ENCODE measurements at regions not wholly inside any gene's neighbourhood (a gene's known extent, or its start where the extent isn't known, plus 50 kb on each side); places are given as distances from the start of the nearest gene placed in this dataset.

GRCh38 chr5:172548311-172548731 lies 92.7 kb upstream of the NEURL1B start:
- WGBS (ENCODE audit: insufficient coverage, low coverage, missing lambda C conversion rate) = 1% methylated on average over 6 of the region's 6 CpGs
- CTCF ChIA-PET (ENCODE audit: low intra/inter-chr PET ratio) = no interaction called here
- Histone ChIP-seq H3K27ac (ENCODE audit: extremely low read depth, low read depth, low read length) (no peak overlapping the region), H3K4me3 (no peak overlapping the region), H3K9ac (ENCODE audit: insufficient read depth in 1 of 2, low read depth in 2 of 2, low read length in 2 of 2) (no peak overlapping the region), H3K79me2 (ENCODE audit: control insufficient read depth, insufficient read depth, low read length) (no peaks in the 10 kb centered on the region), H3K36me3 (ENCODE audit: control insufficient read depth, insufficient read depth, low read length) (no peaks in the 10 kb centered on the region), H2AFZ (ENCODE audit: low read depth, low read length) (no peak overlapping the region), H4K20me1 (replicated peaks; ENCODE audit: control insufficient read depth, insufficient read depth, low read length) (peaks cover 4% of the 10 kb centered on the region; the same call in 1 of the 2 replicates), H3K4me1 (replicated peaks in 1 of 2; ENCODE audit: control insufficient read depth in 2 of 2, insufficient read depth in 2 of 2, low read length in 2 of 2) (no peaks in the 10 kb centered on the region), H3K27me3 (ENCODE audit: control insufficient read depth in 2 of 2, insufficient read depth in 2 of 2, low read length in 2 of 2) (peaks cover 23 to 80% of the 10 kb centered on the region in 2 experiments; a peak in 4 of 5 replicates), H3K9me3 (replicated peaks; ENCODE audit: control insufficient read depth, insufficient read depth, low read depth, low read length) (no peaks in the 10 kb centered on the region), H3K9me1 (ENCODE audit: control insufficient read depth, insufficient read depth, low read length) (no peaks in the 10 kb centered on the region), H3K4me2 (ENCODE audit: insufficient read depth, low read length) (no peak overlapping the region)
- no peak for FAIRE-seq
- no peak for DNase-seq (ENCODE audit: extremely low read depth in 1 of 4, low spot score in 3 of 4)
- POLR2A ChIA-PET = interaction anchor here (0.5 to 0.7 kb wide), 3 partner anchors 17 to 345 kb away, joined by 3 to 4 read pairs (median 4); no protein-coding TSS in a partner anchor
- BruUV-seq (replicated peaks) = no TSS peak
- in situ Hi-C loops (cut with MboI) = no loop called here
- intact Hi-C loops (cut with micrococcal nuclease) = no loop called here
- ATAC-seq = no peak
- TF ChIP-seq TRIM28 (IDR thresholded peaks at IDR 0.05) (no peak), FOXA3 (CRISPR knock-in tag; conservative IDR thresholded peaks at IDR 0.05 in 1 of 2, IDR thresholded peaks at IDR 0.05 in 1 of 2) (no peak), CEBPZ (IDR thresholded peaks at IDR 0.05; ENCODE audit: borderline replicate concordance, low read depth, low read length) (no peak), ZNF274 (IDR thresholded peaks at IDR 0.05; ENCODE audit: borderline replicate concordance, low read depth, low read length) (no peak), RAD21 (CRISPR knock-in tag; conservative IDR thresholded peaks at IDR 0.05 in 1 of 2, IDR thresholded peaks at IDR 0.05 in 1 of 2) (no peak), THRA (IDR thresholded peaks at IDR 0.05) (no peak), SIN3B (IDR thresholded peaks at IDR 0.05; ENCODE audit: low read depth) (no peak), ZNF668 (CRISPR knock-in tag; IDR thresholded peaks at IDR 0.05) (no peak), RBM22 (IDR thresholded peaks at IDR 0.05; ENCODE audit: low read depth, low read length, poor library complexity, severe bottlenecking) (no peak), ZNF23 (CRISPR knock-in tag; IDR thresholded peaks at IDR 0.05) (no peak)
